Eye (tissue), 1 donor: ENCODE measurements at regions not wholly inside any gene's neighbourhood (a gene's known extent, or its start where the extent isn't known, plus 50 kb on each side); places are given as distances from the start of the nearest gene placed in this dataset.

Experiments
- DNase-seq: peaks from one replicate; pipeline ENCODE4 v3.0.0-alpha.2; 2015

GRCh38 chr2:12795851-12796250 lies 79.1 kb downstream of the TRIB2 start:
- DNase-seq = no peak

- DNase-seq = peak; percentile 91
These were observed 79.9 kb downstream of the TRIB2 start for GRCh38 chr2:12796657-12797056.

- DNase-seq = no peak
These were observed 81.1 kb downstream of the TRIB2 start for GRCh38 chr2:12797815-12798214.

- DNase-seq = no peak
These were observed 86.9 kb downstream of the TRIB2 start for GRCh38 chr2:12803607-12804006.

GRCh38 chr2:12804091-12804856 lies 87.5 kb downstream of the TRIB2 start:
- DNase-seq = no peak

GRCh38 chr2:12805033-12805432 lies 88.3 kb downstream of the TRIB2 start:
- DNase-seq = no peak

- DNase-seq = no peak
These were observed 90.0 kb downstream of the TRIB2 start for GRCh38 chr2:12806549-12807242.

- no peak for DNase-seq
These were observed 91.4 kb downstream of the TRIB2 start for GRCh38 chr2:12807907-12808810.

- DNase-seq = no peak
These were observed 92.8 kb downstream of the TRIB2 start for GRCh38 chr2:12809526-12809925.

GRCh38 chr2:12811916-12812315 lies 95.2 kb downstream of the TRIB2 start:
- DNase-seq = no peak

- DNase-seq = no peak
These were observed 96.4 kb downstream of the TRIB2 start for GRCh38 chr2:12813166-12813565.

GRCh38 chr2:12816379-12817306 lies 99.9 kb downstream of the TRIB2 start:
- DNase-seq = no peak

GRCh38 chr2:12817870-12818269 lies 101.1 kb downstream of the TRIB2 start:
- DNase-seq = no peak

GRCh38 chr2:12818416-12819102 lies 101.8 kb downstream of the TRIB2 start:
- DNase-seq = no peak

- peak; percentile 70 for DNase-seq
These were observed 102.4 kb downstream of the TRIB2 start for GRCh38 chr2:12819103-12819475.

- DNase-seq = no peak
These were observed 103.0 kb downstream of the TRIB2 start for GRCh38 chr2:12819721-12820120.

GRCh38 chr2:12821656-12822055 lies 104.9 kb downstream of the TRIB2 start:
- DNase-seq = no peak

- peak; percentile 55 for DNase-seq
These were observed 107.6 kb downstream of the TRIB2 start for GRCh38 chr2:12824351-12824777.

- DNase-seq = no peak
These were observed 108.1 kb downstream of the TRIB2 start for GRCh38 chr2:12824778-12825379.

- DNase-seq = no peak
These were observed 110.0 kb downstream of the TRIB2 start for GRCh38 chr2:12826781-12827180.

GRCh38 chr2:12827721-12828120 lies 111.0 kb downstream of the TRIB2 start:
- no peak for DNase-seq
